ENCODE measurements at regions not wholly inside any gene's neighbourhood (a gene's known extent, or its start where the extent isn't known, plus 50 kb on each side); places are given as distances from the start of the nearest gene placed in this dataset.

DNA sequence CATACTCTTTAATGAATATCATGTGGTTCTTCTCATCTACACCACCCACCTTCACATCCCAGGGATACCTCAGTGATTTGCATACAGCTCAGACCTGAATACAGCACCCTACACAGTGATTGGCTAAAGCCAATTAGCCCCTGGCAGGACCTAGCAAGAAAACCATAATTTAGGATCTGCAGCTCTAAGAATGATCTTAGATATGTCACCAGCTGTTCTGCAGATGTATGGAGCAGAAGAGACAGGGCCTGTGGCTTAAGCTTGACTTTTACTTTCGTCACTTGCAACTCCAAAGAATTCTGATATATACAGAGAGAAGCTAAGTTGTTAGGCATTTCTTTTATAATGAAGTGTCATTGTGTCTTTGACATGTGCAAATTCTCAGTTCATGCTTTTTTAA, 483.2 kb upstream of the C9orf72 start:
- TF ChIP-seq POLR2AphosphoS5 (IDR thresholded peaks at IDR 0.05; ENCODE audit: low read depth, low read length) (no peak), FOSL1 (IDR thresholded peaks at IDR 0.05; ENCODE audit: low read depth) (no peak), REST (IDR thresholded peaks at IDR 0.05; ENCODE audit: low read depth) (no peak), YY1 (IDR thresholded peaks at IDR 0.05; ENCODE audit: extremely low read depth, insufficient replicate concordance, low read depth, low read length) (no peak), EZH2phosphoT487 (IDR thresholded peaks at IDR 0.05; ENCODE audit: borderline replicate concordance) (no peak), POLR2A (IDR thresholded peaks at IDR 0.05; ENCODE audit: borderline replicate concordance, extremely low read depth, insufficient read depth, insufficient read length) (no peak), ELF1 (IDR thresholded peaks at IDR 0.05; ENCODE audit: borderline replicate concordance, low read depth) (no peak), RAD21 (IDR thresholded peaks at IDR 0.05; ENCODE audit: low read depth) (no peak), TCF7L2 (IDR thresholded peaks at IDR 0.05; ENCODE audit: borderline replicate concordance, extremely low read depth, insufficient read depth, insufficient read length) (no peak), SIN3A (IDR thresholded peaks at IDR 0.05; ENCODE audit: low read depth) (no peak)
- TF ChIP-seq, protein P1, sequence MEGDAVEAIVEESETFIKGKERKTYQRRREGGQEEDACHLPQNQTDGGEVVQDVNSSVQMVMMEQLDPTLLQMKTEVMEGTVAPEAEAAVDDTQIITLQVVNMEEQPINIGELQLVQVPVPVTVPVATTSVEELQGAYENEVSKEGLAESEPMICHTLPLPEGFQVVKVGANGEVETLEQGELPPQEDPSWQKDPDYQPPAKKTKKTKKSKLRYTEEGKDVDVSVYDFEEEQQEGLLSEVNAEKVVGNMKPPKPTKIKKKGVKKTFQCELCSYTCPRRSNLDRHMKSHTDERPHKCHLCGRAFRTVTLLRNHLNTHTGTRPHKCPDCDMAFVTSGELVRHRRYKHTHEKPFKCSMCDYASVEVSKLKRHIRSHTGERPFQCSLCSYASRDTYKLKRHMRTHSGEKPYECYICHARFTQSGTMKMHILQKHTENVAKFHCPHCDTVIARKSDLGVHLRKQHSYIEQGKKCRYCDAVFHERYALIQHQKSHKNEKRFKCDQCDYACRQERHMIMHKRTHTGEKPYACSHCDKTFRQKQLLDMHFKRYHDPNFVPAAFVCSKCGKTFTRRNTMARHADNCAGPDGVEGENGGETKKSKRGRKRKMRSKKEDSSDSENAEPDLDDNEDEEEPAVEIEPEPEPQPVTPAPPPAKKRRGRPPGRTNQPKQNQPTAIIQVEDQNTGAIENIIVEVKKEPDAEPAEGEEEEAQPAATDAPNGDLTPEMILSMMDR (IDR thresholded peaks at IDR 0.05 in 2 of 3, conservative IDR thresholded peaks at IDR 0.05 in 1 of 3; ENCODE audit: borderline replicate concordance in 1 of 3, insufficient read depth in 1 of 3, low read depth in 2 of 3, low read length in 2 of 3) = no peak
- TF ChIP-seq, protein P2, sequence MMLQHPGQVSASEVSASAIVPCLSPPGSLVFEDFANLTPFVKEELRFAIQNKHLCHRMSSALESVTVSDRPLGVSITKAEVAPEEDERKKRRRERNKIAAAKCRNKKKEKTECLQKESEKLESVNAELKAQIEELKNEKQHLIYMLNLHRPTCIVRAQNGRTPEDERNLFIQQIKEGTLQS (IDR thresholded peaks at IDR 0.05) = no peak
